Effector CD8-positive, alpha-beta T cell (primary cell): ENCODE measurements at regions not wholly inside any gene's neighbourhood (a gene's known extent, or its start where the extent isn't known, plus 50 kb on each side); places are given as distances from the start of the nearest gene placed in this dataset.
"Not testable (repeated sequence)": the region's sequence is repeated elsewhere in the genome, so short reads cannot be mapped to it uniquely, and the experiment has no call there.

Source experiments
- DNase-seq: peaks from one replicate; lab custom pipeline; 2025; lab: John Stamatoyannopoulos, UW

GRCh38 chr6:135605278-135605790, 107.8 kb upstream of the AHI1 start:
- DNase-seq = no peak

- DNase-seq = no peak
Measured at GRCh38 chr6:135606392-135606791, 108.9 kb upstream of the AHI1 start.

GRCh38 chr6:135608031-135608430, 110.5 kb upstream of the AHI1 start:
- DNase-seq = no peak

GRCh38 chr6:135610192-135610591, 112.7 kb upstream of the AHI1 start:
- DNase-seq = not testable (repeated sequence)

GRCh38 chr6:135616655-135617054, 119.1 kb upstream of the AHI1 start:
- no peak for DNase-seq

- no peak for DNase-seq
Measured at GRCh38 chr6:135617222-135617621, 119.7 kb upstream of the AHI1 start.

- no peak for DNase-seq
Measured at GRCh38 chr6:135622081-135622480, 124.5 kb upstream of the AHI1 start.

- no peak for DNase-seq
Measured at GRCh38 chr6:135623979-135624378, 126.4 kb upstream of the AHI1 start.

- no peak for DNase-seq
Measured at GRCh38 chr6:135624402-135625295, 127.1 kb upstream of the AHI1 start.

- DNase-seq = not testable (repeated sequence)
Measured at GRCh38 chr6:135626001-135626400, 128.5 kb upstream of the AHI1 start.

- DNase-seq = no peak
Measured at GRCh38 chr6:135627092-135627715, 129.7 kb upstream of the AHI1 start.

GRCh38 chr6:135630789-135631376, 133.3 kb upstream of the AHI1 start:
- DNase-seq = no peak

GRCh38 chr6:135631821-135632220, 134.3 kb upstream of the AHI1 start:
- no peak for DNase-seq

- no peak for DNase-seq
Measured at GRCh38 chr6:135633573-135633972, 136.0 kb upstream of the AHI1 start.

GRCh38 chr6:135637701-135638100, 140.2 kb upstream of the AHI1 start:
- no peak for DNase-seq

- no peak for DNase-seq
Measured at GRCh38 chr6:135638108-135638507, 140.6 kb upstream of the AHI1 start.

GRCh38 chr6:135640048-135640447, 142.5 kb upstream of the AHI1 start:
- no peak for DNase-seq

- no peak for DNase-seq
Measured at GRCh38 chr6:135640449-135641111, 143.0 kb upstream of the AHI1 start.

- no peak for DNase-seq
Measured at GRCh38 chr6:135642912-135643311, 145.4 kb upstream of the AHI1 start.

- no peak for DNase-seq
Measured at GRCh38 chr6:135644394-135644793, 146.9 kb upstream of the AHI1 start.

- no peak for DNase-seq
Measured at GRCh38 chr6:135647521-135647920, 150.0 kb upstream of the AHI1 start.
